ENCODE measurements at regions not wholly inside any gene's neighbourhood (a gene's known extent, or its start where the extent isn't known, plus 50 kb on each side); places are given as distances from the start of the nearest gene placed in this dataset.

DNA sequence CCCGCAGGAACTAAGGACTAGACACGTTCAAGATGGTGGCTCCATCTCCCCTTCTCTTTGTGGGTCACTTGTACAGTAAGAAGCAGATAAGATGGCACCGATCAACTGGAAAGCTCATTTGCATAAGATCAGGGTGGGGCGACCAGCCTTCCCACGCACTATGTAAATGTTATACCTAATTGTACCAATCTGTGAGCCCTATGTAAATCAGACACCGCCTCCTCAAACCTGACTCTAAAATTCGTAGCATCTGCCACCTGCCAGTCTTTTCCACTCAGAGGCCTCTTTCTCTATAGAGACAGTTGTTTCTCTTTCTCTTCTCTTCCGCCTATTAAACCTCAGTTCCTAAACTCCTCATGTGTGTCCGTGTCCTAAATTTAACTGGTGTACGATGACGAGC is 324.5 kb downstream of the PHF14 start:
- BruUV-seq (replicated peaks) = no TSS peak
- no peaks in the 10 kb centered on the region for H3K9me3 ChIP-seq (ENCODE audit: control insufficient read depth, insufficient read depth, low read depth, low read length)
- intact Hi-C loops (cut with micrococcal nuclease; ENCODE audit: unreplicated experiment) = no loop called here
- no peak for ATAC-seq
- in situ Hi-C loops (cut with HindIII; ENCODE audit: low pct_unique_long_range_greater_than_20kb, low sequenced_read_pairs) = no loop called here
- H3K4me1 ChIP-seq (ENCODE audit: control insufficient read depth, insufficient read depth, low read length) = no peaks in the 10 kb centered on the region
- CTCF ChIA-PET = no interaction called here
- no peaks in the 10 kb centered on the region; the same call in 1 of the 2 replicates for H3K27me3 ChIP-seq (ENCODE audit: control insufficient read depth, insufficient read depth, low read length)
- TF ChIP-seq, protein P1, sequence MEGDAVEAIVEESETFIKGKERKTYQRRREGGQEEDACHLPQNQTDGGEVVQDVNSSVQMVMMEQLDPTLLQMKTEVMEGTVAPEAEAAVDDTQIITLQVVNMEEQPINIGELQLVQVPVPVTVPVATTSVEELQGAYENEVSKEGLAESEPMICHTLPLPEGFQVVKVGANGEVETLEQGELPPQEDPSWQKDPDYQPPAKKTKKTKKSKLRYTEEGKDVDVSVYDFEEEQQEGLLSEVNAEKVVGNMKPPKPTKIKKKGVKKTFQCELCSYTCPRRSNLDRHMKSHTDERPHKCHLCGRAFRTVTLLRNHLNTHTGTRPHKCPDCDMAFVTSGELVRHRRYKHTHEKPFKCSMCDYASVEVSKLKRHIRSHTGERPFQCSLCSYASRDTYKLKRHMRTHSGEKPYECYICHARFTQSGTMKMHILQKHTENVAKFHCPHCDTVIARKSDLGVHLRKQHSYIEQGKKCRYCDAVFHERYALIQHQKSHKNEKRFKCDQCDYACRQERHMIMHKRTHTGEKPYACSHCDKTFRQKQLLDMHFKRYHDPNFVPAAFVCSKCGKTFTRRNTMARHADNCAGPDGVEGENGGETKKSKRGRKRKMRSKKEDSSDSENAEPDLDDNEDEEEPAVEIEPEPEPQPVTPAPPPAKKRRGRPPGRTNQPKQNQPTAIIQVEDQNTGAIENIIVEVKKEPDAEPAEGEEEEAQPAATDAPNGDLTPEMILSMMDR (IDR thresholded peaks at IDR 0.05) = no peak
- TF ChIP-seq POLR2AphosphoS5 (IDR thresholded peaks at IDR 0.05; ENCODE audit: low read depth, low read length) (no peak), TCF7L2 (IDR thresholded peaks at IDR 0.05; ENCODE audit: low read depth, low read length) (no peak), SIN3A (IDR thresholded peaks at IDR 0.05; ENCODE audit: borderline replicate concordance, insufficient read depth, low read depth, low read length) (no peak)
- TF ChIP-seq, protein P2, sequence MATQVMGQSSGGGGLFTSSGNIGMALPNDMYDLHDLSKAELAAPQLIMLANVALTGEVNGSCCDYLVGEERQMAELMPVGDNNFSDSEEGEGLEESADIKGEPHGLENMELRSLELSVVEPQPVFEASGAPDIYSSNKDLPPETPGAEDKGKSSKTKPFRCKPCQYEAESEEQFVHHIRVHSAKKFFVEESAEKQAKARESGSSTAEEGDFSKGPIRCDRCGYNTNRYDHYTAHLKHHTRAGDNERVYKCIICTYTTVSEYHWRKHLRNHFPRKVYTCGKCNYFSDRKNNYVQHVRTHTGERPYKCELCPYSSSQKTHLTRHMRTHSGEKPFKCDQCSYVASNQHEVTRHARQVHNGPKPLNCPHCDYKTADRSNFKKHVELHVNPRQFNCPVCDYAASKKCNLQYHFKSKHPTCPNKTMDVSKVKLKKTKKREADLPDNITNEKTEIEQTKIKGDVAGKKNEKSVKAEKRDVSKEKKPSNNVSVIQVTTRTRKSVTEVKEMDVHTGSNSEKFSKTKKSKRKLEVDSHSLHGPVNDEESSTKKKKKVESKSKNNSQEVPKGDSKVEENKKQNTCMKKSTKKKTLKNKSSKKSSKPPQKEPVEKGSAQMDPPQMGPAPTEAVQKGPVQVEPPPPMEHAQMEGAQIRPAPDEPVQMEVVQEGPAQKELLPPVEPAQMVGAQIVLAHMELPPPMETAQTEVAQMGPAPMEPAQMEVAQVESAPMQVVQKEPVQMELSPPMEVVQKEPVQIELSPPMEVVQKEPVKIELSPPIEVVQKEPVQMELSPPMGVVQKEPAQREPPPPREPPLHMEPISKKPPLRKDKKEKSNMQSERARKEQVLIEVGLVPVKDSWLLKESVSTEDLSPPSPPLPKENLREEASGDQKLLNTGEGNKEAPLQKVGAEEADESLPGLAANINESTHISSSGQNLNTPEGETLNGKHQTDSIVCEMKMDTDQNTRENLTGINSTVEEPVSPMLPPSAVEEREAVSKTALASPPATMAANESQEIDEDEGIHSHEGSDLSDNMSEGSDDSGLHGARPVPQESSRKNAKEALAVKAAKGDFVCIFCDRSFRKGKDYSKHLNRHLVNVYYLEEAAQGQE (IDR thresholded peaks at IDR 0.05; ENCODE audit: insufficient read depth in 1 of 2, low read depth in 2 of 2, low read length in 1 of 2) = no peak
- no peak overlapping the region for H3K4me3 ChIP-seq (ENCODE audit: low read depth in 2 of 2, low read length in 2 of 2)
- no peaks in the 10 kb centered on the region for H3K36me3 ChIP-seq (ENCODE audit: control insufficient read depth, insufficient read depth, low read length)
- POLR2A ChIA-PET = no interaction called here
- DNase-seq (ENCODE audit: low read depth, low spot score) = no peak
- no peak overlapping the region for H3K27ac ChIP-seq (ENCODE audit: low read length)

- no peaks in the 10 kb centered on the region for H3K4me1 ChIP-seq (ENCODE audit: control insufficient read depth, insufficient read depth, low read length)
- H3K27ac ChIP-seq (ENCODE audit: low read length) = no peak overlapping the region
- H3K9me3 ChIP-seq (ENCODE audit: control insufficient read depth, insufficient read depth, low read depth, low read length) = no peaks in the 10 kb centered on the region
- intact Hi-C loops (cut with micrococcal nuclease; ENCODE audit: unreplicated experiment) (no loop called here), in situ Hi-C loops (cut with HindIII; ENCODE audit: low pct_unique_long_range_greater_than_20kb, low sequenced_read_pairs) (no loop called here)
- no peak for TF ChIP-seq TCF7L2 (IDR thresholded peaks at IDR 0.05; ENCODE audit: low read depth, low read length)
- no peak for TF ChIP-seq SIN3A (IDR thresholded peaks at IDR 0.05; ENCODE audit: borderline replicate concordance, insufficient read depth, low read depth, low read length)
- TF ChIP-seq POLR2AphosphoS5 (IDR thresholded peaks at IDR 0.05; ENCODE audit: low read depth, low read length) = no peak
- TF ChIP-seq, protein P1 (IDR thresholded peaks at IDR 0.05) = no peak
- TF ChIP-seq, protein P2 (IDR thresholded peaks at IDR 0.05; ENCODE audit: insufficient read depth in 1 of 2, low read depth in 2 of 2, low read length in 1 of 2) = no peak
- no TSS peak for BruUV-seq (replicated peaks)
- DNase-seq (ENCODE audit: low read depth, low spot score) = no peak
- H3K27me3 ChIP-seq (ENCODE audit: control insufficient read depth, insufficient read depth, low read length) = no peaks in the 10 kb centered on the region
- POLR2A ChIA-PET = no interaction called here
- no peak for ATAC-seq
- no peak overlapping the region for H3K4me3 ChIP-seq (ENCODE audit: low read depth in 2 of 2, low read length in 2 of 2)
- CTCF ChIA-PET = no interaction called here
- no peaks in the 10 kb centered on the region for H3K36me3 ChIP-seq (ENCODE audit: control insufficient read depth, insufficient read depth, low read length)
These were observed 326.6 kb downstream of the PHF14 start for GRCh38 chr7:11300241-11300640.

Measured in Panc1 (cell line).